Fibroblast of pulmonary artery (primary cell): ENCODE measurements at regions not wholly inside any gene's neighbourhood (a gene's known extent, or its start where the extent isn't known, plus 50 kb on each side); places are given as distances from the start of the nearest gene placed in this dataset.

Experiments used
- DNase-seq: peaks from one replicate; pipeline ENCODE4 v3.0.0-alpha.2; 2010; ENCODE audit warnings: low read depth
- H3K4me3 ChIP-seq: replicated peaks from 2 replicates; pipeline ENCODE4 v1.5.1; 2011; ENCODE audit warnings: low read depth, mild to moderate bottlenecking, control low read depth, low read length, moderate library complexity
- CTCF ChIP-seq: IDR thresholded peaks from 2 replicates; pipeline ENCODE4 v1.5.1; 2011; ENCODE audit warnings: mild to moderate bottlenecking, control low read depth, low read length, inconsistent platforms; ENCODE audit errors: missing control alignments

DNA sequence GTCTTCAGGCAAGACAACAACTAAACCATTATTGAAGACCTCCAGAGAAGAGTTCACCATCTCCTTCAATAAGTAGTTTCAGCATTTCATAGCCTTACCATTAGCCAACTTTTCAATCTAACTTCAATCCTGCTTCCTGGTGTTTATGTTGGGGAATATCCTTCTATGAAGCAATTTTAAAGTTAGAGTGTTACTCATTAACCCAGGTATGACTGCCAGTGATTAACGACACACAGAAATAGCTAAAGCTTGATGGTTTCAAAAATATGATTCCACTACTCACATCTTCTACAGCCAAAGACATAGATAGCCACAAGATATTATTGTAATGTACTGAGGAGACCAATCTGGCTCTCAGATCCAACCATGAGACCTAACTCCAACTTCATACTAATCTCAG, 403.2 kb downstream of the EFNB2 start:
- TF ChIP-seq CTCF, result no peak
- no peak overlapping the region for H3K4me3 ChIP-seq
- no peak for DNase-seq

DNA sequence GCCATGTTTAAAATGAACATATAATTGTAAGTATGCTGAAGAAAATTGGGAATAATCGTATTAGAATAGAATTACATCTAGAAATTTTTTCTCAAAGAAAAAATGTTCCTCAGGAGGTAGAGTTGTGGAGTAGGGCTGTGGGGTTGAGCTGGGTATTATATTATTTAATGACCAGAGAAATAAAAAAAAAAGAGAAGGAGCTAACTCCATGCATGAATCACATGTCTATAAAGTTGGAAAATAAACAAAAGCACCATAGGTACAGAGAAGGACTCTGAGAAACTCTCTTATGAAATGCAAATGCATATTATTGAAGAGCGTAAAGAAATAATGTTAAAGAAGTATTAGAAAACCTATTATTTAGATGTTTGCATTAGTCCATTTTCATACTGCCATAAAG, 405.5 kb downstream of the EFNB2 start:
- no peak overlapping the region for H3K4me3 ChIP-seq

GRCh38 chr13:106129273-106129672, 406.2 kb downstream of the EFNB2 start:
- no peak overlapping the region for H3K4me3 ChIP-seq
- TF ChIP-seq CTCF, result no peak
- DNase-seq, result no peak

More for the DNA sequence above, 405.5 kb downstream of the EFNB2 start:
- no peak for TF ChIP-seq CTCF
- DNase-seq, result no peak

- no peak overlapping the region for H3K4me3 ChIP-seq
- TF ChIP-seq CTCF, result no peak
Measured at GRCh38 chr13:106122234-106122633, 413.2 kb downstream of the EFNB2 start.

GRCh38 chr13:106121173-106121754, 414.2 kb downstream of the EFNB2 start:
- DNase-seq, result no peak
- TF ChIP-seq CTCF, result no peak
- no peak overlapping the region for H3K4me3 ChIP-seq

More at GRCh38 chr13:106122234-106122633, 413.2 kb downstream of the EFNB2 start:
- no peak for DNase-seq

- DNase-seq, result peak; percentile 28
- no peak for TF ChIP-seq CTCF
- no peak overlapping the region for H3K4me3 ChIP-seq
Measured at GRCh38 chr13:106118996-106119395, 416.5 kb downstream of the EFNB2 start.

DNA sequence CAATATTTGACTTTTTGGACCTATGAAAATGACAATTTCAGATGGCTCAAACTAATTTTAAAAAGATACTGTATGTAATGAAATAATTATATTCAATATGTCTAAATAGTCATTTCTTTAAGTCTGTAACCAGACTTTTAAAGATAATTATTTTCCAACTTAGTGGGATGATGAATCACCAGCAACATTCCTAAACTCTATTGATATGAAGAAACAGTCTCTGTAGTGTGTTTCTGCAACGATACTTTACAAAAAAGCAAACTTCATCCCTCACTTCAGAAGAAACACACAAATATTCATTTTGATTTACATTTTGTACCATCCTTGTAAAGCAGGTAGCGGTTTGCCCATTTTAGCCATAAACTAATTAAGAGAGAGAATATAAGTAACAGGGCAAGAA, 417.4 kb downstream of the EFNB2 start:
- DNase-seq, result peak; percentile 24
- TF ChIP-seq CTCF, result no peak
- H3K4me3 ChIP-seq, result no peak overlapping the region
